Mesothelial cell of epicardium (in vitro differentiated cells): ENCODE measurements at regions not wholly inside any gene's neighbourhood (a gene's known extent, or its start where the extent isn't known, plus 50 kb on each side); places are given as distances from the start of the nearest gene placed in this dataset.

Experiments used
- DNase-seq, 2 experiments: peaks; one replicate each; pipeline ENCODE4 v3.0.0; 2021; ENCODE audit warnings: low spot score in 2 of 2; ENCODE audit not compliant: unreplicated experiment in 2 of 2
- H3K27ac Mint-ChIP-seq: 2 replicates; pipeline ENCODE4 v1.8.0; 2021; ENCODE audit warnings: mixed read lengths
- H3K27me3 Mint-ChIP-seq: 2 replicates; pipeline ENCODE4 v1.8.0; 2021; ENCODE audit warnings: low read depth, mixed read lengths
- H3K36me3 Mint-ChIP-seq: 2 replicates; pipeline ENCODE4 v1.8.0; 2021; ENCODE audit warnings: mixed read lengths
- H3K4me1 Mint-ChIP-seq: 2 replicates; pipeline ENCODE4 v1.8.0; 2021; ENCODE audit warnings: mixed read lengths
- H3K4me3 Mint-ChIP-seq: 2 replicates; pipeline ENCODE4 v1.8.0; 2021; ENCODE audit warnings: mild to moderate bottlenecking, moderate library complexity, mixed read lengths
- H3K9me3 Mint-ChIP-seq: 2 replicates; pipeline ENCODE4 v1.8.0; 2021; ENCODE audit warnings: mixed read lengths
- TF ChIP-seq, protein P1 (sequence below): fragments of 200-600 bp; sonication (generic); IDR thresholded peaks from one replicate; pipeline ENCODE4 v1.5.0; 2021; ENCODE audit warnings: antibody characterized with exemption; ENCODE audit not compliant: unreplicated experiment

DNA sequence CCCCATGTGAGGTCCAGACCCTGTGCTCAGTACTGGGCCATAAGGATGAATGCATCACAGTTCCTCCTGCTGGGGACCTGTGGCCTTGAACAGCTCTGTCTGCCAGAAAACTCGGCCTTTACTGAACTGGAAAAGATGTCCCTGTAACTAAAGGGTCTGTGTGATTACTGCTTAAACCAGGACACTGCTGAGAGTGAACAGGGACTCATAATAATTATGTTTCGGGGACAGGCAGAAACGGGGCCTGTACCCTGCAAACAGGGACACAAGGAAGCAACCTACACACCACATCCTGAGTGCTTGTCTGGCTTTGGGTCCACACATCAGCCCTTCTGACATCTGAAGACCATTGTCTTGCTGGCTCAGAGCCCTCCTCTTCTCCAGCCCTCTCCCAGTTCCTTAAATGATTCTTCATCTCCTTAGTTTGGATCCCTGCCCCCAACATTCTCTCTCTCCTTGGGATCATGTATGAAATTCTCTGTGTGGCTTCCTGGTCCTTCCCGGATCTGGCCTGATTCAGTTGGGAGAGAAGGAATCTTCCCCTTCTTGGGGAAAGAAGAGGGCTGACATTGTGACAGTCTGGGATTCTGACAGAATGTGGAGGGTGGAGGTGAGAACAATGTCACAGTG lies 248.0 kb downstream of the MYCN start:
- Mint-ChIP-seq H3K4me1 (peaks cover 5% of the 10 kb centered on the region), H3K27ac (no peak overlapping the region), H3K27me3 (no peaks in the 10 kb centered on the region), H3K4me3 (no peak overlapping the region), H3K36me3 (no peaks in the 10 kb centered on the region), H3K9me3 (no peaks in the 10 kb centered on the region)
- TF ChIP-seq, protein P1, sequence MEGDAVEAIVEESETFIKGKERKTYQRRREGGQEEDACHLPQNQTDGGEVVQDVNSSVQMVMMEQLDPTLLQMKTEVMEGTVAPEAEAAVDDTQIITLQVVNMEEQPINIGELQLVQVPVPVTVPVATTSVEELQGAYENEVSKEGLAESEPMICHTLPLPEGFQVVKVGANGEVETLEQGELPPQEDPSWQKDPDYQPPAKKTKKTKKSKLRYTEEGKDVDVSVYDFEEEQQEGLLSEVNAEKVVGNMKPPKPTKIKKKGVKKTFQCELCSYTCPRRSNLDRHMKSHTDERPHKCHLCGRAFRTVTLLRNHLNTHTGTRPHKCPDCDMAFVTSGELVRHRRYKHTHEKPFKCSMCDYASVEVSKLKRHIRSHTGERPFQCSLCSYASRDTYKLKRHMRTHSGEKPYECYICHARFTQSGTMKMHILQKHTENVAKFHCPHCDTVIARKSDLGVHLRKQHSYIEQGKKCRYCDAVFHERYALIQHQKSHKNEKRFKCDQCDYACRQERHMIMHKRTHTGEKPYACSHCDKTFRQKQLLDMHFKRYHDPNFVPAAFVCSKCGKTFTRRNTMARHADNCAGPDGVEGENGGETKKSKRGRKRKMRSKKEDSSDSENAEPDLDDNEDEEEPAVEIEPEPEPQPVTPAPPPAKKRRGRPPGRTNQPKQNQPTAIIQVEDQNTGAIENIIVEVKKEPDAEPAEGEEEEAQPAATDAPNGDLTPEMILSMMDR, result no peak
- DNase-seq, result no peak

DNA sequence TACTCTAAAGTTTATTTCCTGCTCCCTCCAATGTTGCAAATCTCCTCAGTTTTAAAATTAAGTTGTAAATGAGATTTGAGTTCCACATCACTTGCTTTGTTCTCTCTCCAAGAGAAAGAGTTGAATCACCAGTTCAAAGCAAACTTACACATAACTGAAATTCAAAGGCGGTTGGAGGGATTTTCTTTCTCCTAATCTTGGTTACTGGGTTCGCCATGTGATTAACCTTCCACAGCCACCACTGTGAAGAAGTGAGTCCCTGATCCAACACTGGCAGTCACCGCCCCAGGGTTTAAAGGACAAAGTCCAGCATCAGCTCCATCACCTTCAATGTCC lies 247.1 kb downstream of the MYCN start:
- DNase-seq, result no peak
- Mint-ChIP-seq H3K4me1 (peaks cover 5% of the 10 kb centered on the region), H3K9me3 (no peaks in the 10 kb centered on the region), H3K36me3 (no peaks in the 10 kb centered on the region), H3K27ac (no peak overlapping the region), H3K27me3 (no peaks in the 10 kb centered on the region), H3K4me3 (no peak overlapping the region)
- TF ChIP-seq, protein P1, result no peak

- Mint-ChIP-seq H3K27me3 (no peaks in the 10 kb centered on the region), H3K9me3 (no peaks in the 10 kb centered on the region), H3K4me3 (no peak overlapping the region), H3K36me3 (no peaks in the 10 kb centered on the region), H3K27ac (no peak overlapping the region), H3K4me1 (peaks cover 5% of the 10 kb centered on the region)
- DNase-seq, result no peak
- TF ChIP-seq, protein P1, result no peak
Measured at GRCh38 chr2:16186661-16187481, 246.5 kb downstream of the MYCN start.

DNA sequence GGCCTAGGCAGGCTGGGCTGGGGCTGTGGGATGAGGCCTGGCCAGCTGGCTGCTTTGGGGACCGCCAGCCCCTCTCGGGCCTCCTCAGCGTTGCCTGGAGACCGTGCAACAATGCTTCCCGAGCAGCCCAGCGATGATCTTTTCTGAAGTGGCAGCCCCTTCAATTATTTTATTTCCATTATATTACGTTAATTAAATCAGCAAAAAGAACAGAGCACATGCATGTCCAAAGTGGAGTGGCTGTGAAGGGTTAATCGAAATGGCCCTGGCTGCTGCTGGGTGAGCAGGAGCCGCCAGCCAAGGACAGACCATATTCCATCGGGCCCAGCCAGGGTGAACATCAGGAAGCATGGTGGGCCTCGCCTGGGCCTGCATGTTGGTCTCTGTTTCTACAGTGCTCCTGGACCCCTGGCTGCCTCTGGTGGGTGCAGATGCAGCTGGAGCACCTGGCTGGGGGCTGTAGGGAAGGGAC lies 245.5 kb downstream of the MYCN start:
- Mint-ChIP-seq H3K9me3 (no peaks in the 10 kb centered on the region), H3K36me3 (no peaks in the 10 kb centered on the region), H3K27me3 (no peaks in the 10 kb centered on the region), H3K4me3 (no peak overlapping the region), H3K4me1 (peaks cover 5% of the 10 kb centered on the region), H3K27ac (no peak overlapping the region)
- TF ChIP-seq, protein P1, result no peak
- DNase-seq, result no peak

- Mint-ChIP-seq H3K4me1 (peaks cover 10% of the 10 kb centered on the region), H3K27me3 (no peaks in the 10 kb centered on the region), H3K9me3 (no peaks in the 10 kb centered on the region), H3K4me3 (no peak overlapping the region), H3K27ac (no peak overlapping the region), H3K36me3 (no peaks in the 10 kb centered on the region)
- DNase-seq, result no peak
- TF ChIP-seq, protein P1, result no peak
Measured at GRCh38 chr2:16184945-16185660, 244.8 kb downstream of the MYCN start.
